NCI-H526 treated with DMSO at 0.1 percent for 48 hours (cell line): ENCODE measurements at regions not wholly inside any gene's neighbourhood (a gene's known extent, or its start where the extent isn't known, plus 50 kb on each side); places are given as distances from the start of the nearest gene placed in this dataset.
"Not testable (repeated sequence)": the region's sequence is repeated elsewhere in the genome, so short reads cannot be mapped to it uniquely, and the experiment has no call there.

Experiments
- DNase-seq: peaks from one replicate; lab custom pipeline; 2025; lab: John Stamatoyannopoulos, UW

GRCh38 chr6:144359783-144360182 is 74.6 kb downstream of the UTRN start:
- DNase-seq, result no peak

- no peak for DNase-seq
These were observed 75.3 kb downstream of the UTRN start for GRCh38 chr6:144360401-144360800.

GRCh38 chr6:144361016-144361415 is 75.9 kb downstream of the UTRN start:
- no peak for DNase-seq

DNA sequence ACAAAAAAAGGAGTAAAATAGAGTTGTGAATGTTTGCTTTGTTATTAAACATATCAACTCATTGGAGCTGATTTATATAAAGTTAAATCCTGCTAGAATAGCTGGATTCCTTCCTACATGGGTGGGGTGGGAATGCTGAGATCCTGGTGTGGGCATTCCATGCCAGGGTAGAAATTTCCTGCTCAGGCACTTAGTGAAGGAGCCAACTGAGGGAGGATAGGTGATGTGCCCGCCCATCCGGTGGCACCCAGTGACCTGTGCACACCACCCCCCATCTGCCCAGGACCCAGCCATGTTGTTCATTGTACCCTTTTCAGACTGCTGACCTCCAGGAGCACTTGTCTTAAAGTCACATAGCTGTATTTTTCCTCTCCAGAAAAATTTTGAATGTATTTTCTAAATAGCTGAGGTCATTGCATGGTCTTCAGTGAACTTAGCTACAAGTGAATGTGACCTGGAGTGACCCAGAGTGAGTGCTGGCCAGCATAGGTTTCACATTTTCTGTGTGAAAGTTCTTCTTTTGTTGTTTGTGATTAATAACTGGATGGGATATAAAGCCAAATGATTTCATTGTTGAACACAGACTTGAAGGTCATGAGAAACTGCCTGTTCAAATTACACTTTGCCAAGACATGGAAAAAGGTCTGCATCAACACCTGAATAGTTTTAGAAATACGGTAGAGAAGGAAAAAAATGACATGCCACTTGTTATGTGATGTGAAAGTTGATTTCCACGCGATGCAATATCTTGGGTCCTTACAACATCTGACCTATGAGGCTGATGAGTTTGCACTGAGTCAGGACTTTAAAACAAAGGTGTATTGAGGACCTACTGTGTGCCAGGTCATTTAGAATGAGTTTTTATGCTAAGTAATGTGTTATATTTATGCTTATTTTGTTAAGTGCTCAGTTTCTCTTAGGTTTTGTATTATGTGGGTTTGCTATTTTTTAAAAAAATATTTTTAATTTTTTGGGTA is 77.2 kb downstream of the UTRN start:
- DNase-seq, result no peak

- no peak for DNase-seq
These were observed 79.1 kb downstream of the UTRN start for GRCh38 chr6:144364208-144364720.

GRCh38 chr6:144364782-144365181 is 79.6 kb downstream of the UTRN start:
- DNase-seq, result no peak

DNA sequence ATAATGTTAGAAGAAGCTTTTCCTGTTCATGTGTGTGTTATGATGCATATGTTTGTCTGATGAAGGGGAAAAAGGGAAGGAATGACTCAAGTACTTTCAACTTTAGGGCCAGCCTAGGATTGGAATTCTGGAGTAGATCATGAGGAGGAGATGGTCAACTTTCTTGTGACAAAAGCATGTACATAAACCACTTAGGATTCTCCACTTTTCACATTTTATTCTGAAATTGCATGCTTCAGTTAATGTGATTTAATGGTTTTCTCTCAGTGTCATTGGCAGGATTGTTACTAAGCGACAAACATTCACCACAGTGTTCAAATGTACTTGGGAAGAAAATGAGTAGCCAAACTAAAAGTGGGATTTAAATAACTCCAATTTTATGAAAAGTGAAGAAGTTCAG is 80.1 kb downstream of the UTRN start:
- DNase-seq, result no peak

GRCh38 chr6:144369696-144370095 is 84.6 kb downstream of the UTRN start:
- DNase-seq, result not testable (repeated sequence)

- DNase-seq, result no peak
These were observed 87.0 kb downstream of the UTRN start for GRCh38 chr6:144372116-144372515.

GRCh38 chr6:144372611-144373594 is 87.8 kb downstream of the UTRN start:
- DNase-seq, result no peak

GRCh38 chr6:144374525-144374924 is 89.4 kb downstream of the UTRN start:
- not testable (repeated sequence) for DNase-seq

DNA sequence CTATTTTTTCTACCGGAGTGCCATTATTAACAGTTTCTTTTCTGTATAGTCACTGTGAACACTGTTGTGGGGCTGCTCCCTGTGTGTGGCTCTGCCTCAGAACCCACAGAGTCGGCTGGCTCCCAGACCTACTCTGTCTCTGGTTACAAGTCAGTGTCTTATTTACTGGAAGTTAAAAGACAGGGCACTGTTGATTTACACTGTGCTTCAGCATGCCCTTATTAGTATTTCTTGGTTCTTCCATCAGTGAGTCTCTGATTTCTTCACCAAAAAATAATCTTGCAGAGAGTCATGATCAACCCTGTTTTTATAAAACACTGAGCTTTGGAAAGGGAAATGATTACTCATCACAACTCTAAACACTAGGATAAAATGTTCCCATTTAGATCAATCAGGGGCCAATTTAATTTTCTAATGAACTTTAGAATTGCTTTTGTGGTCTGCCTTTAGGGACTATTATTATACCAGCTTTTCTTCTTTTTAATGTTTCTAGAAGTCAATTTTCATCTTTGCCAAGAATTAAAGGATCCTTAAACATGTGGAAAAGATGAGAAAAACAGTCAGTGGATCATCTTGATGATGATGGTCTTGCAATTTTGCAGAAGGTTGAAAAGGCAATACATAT is 92.6 kb downstream of the UTRN start:
- no peak for DNase-seq

GRCh38 chr6:144378437-144378836 is 93.3 kb downstream of the UTRN start:
- DNase-seq, result no peak

DNA sequence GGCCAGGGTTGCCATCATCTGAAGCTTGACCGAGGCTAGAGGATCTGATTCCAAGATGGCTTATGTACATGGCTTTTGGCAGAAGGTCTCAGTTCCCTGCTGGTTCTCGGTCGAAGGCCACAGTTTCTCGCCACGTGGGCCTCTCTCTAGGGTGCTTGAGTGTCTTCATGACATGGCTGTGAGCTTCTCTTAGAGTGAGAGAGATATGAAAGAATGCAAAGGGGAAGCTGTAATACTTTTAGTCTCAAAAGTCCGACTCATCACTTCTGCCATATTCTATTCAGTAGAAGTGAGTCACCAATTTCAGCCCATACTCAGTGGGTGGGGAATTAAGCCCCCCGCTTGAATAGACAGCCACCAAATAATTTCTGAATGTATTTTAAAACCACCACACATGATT is 94.2 kb downstream of the UTRN start:
- DNase-seq, result no peak

GRCh38 chr6:144381499-144381898 is 96.4 kb downstream of the UTRN start:
- not testable (repeated sequence) for DNase-seq

DNA sequence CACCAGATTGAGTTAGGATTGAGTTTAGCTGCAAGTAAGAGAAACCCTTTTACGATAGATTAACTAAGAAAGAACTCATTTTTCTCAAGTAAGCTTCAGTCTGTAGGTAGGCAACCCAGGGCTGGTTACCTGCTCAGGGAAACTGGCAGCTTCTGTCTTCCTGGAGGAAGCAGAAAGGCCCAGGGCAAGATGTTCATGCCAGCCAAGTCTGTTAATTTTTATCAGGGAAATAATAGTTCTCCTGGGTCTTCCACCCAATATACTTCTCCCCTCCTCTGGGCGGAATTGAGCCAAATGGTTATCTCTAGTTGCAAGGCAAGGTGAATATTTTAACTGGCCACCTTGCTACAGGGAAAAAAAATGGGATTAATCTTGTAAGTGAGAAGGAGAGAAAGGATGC is 98.2 kb downstream of the UTRN start:
- DNase-seq, result no peak

DNA sequence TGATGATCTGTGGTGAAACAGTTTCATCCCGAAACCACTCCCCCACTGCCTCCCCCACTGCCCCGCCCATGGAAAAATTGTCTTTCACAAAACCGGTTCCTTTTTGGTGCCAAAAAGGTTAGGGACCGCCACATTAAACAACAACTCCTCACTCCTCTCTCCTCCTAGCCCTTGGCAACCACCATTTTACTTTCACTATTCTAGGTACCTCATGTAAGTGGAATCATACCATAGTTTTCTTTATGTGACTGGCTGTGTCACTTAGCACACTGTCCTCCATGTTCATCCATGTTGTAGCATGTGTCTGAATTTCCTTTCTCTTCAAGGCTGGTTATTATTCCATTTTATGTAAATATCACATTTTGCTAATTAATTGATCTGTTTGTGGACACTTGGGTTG is 99.3 kb downstream of the UTRN start:
- no peak for DNase-seq

GRCh38 chr6:144389474-144389873 is 104.3 kb downstream of the UTRN start:
- DNase-seq, result not testable (repeated sequence)

DNA sequence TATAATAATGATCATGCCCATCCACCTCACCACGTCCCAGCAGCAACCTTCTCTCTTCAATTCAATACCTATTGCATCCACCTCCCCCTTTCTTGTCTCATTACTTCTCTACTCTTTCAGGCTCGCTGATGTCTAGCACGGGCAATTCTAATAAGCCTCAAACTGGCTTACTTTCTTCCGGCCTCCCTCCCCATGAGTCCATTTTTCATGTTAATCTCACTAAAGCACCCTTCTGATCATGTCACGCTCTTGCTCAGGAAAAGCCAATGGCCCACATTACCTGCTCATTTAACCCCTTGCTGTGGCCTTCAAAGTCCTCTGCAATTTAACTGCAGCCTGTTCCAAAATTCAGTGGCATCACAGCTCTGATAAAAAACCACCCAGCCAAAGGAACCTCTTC is 105.1 kb downstream of the UTRN start:
- no peak for DNase-seq

DNA sequence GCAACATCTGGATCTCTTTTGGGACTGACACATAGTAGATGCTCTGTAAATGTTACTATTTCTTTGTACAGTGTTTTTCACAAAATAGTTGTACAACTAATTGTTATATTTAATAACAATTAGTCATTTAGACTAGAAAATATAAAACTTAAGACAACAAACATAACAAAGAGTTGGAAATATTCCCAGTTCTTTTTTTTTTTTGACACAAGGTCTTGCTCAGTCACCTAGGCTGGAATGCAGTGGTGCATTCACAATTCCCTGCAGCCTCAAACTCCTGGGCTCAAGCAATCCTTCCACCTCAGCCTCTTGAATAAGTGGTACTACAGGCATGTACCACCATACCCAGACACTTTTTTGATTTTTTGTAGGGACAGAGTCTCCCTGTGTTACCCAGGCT is 105.8 kb downstream of the UTRN start:
- DNase-seq, result no peak

- DNase-seq, result no peak
These were observed 107.4 kb downstream of the UTRN start for GRCh38 chr6:144392536-144392935.

- no peak for DNase-seq
These were observed 109.1 kb downstream of the UTRN start for GRCh38 chr6:144394210-144394609.
